CD14-positive monocyte (primary cell): ENCODE measurements at regions not wholly inside any gene's neighbourhood (a gene's known extent, or its start where the extent isn't known, plus 50 kb on each side); places are given as distances from the start of the nearest gene placed in this dataset.

ENCODE experiments used
- DNase-seq, 3 donors: peaks; one replicate each; pipeline ENCODE4 v3.0.0-alpha.2; 2011 to 2022
- H2AFZ ChIP-seq: 2 replicates; pipeline ENCODE4 v1.6.0; 2012; ENCODE audit warnings: mild to moderate bottlenecking, low read depth, low read length, inconsistent platforms; ENCODE audit not compliant: insufficient read depth, poor library complexity, severe bottlenecking
- H3K27ac ChIP-seq, 2 donors: 1 replicate in 1 of 2; 2 replicates in 1 of 2; pipeline ENCODE4 v1.5.1; 2012 to 2013; ENCODE audit warnings: low read length in 2 of 2, control low read depth in 1 of 2, inconsistent platforms in 1 of 2, low read depth in 1 of 2, mild to moderate bottlenecking in 1 of 2
- H3K27me3 ChIP-seq, 2 donors: one replicate each; pipeline versions ENCODE4 v1.6.0 to v1.6.1; 2011 to 2013; ENCODE audit warnings: low read length in 2 of 2; ENCODE audit not compliant: control insufficient read depth in 2 of 2, insufficient read depth in 2 of 2
- H3K36me3 ChIP-seq, 2 donors: replicated peaks in 1 of 2; 1 replicate in 1 of 2; 2 replicates in 1 of 2; pipeline versions ENCODE4 v1.5.1 to v1.6.1; 2012 to 2013; ENCODE audit warnings: low read length in 2 of 2, control low read depth in 1 of 2, inconsistent platforms in 1 of 2, mild to moderate bottlenecking in 1 of 2; ENCODE audit not compliant: insufficient read depth in 2 of 2, control insufficient read depth in 1 of 2
- H3K4me1 ChIP-seq, 2 donors: 1 replicate in 1 of 2; 2 replicates in 1 of 2; pipeline versions ENCODE4 v1.5.1 to v1.6.1; 2012 to 2013; ENCODE audit warnings: low read length in 2 of 2, control low read depth in 1 of 2, inconsistent platforms in 1 of 2, mild to moderate bottlenecking in 1 of 2, moderate library complexity in 1 of 2; ENCODE audit not compliant: insufficient read depth in 2 of 2, control insufficient read depth in 1 of 2
- H3K4me2 ChIP-seq: replicated peaks from 2 replicates; pipeline ENCODE3; 2012; ENCODE audit warnings: low read length, moderate library complexity, mild to moderate bottlenecking; ENCODE audit not compliant: poor library complexity, severe bottlenecking; ENCODE audit errors: extremely low read depth
- H3K4me3 ChIP-seq, 3 experiments: fragments of 200-600 bp in 1 of 3; sonication (generic) in 1 of 3; replicated peaks in 1 of 3; 1 replicate in 2 of 3; 2 replicates in 1 of 3; pipeline ENCODE4 v1.5.1; 2011 to 2013; ENCODE audit warnings: low read length in 3 of 3, mild to moderate bottlenecking in 3 of 3, control low read depth in 2 of 3, low read depth in 2 of 3, inconsistent platforms in 1 of 3, moderate library complexity in 1 of 3
- H3K79me2 ChIP-seq: 2 replicates; pipeline ENCODE4 v1.6.0; 2012; ENCODE audit warnings: mild to moderate bottlenecking, control low read depth, inconsistent platforms, low read length, moderate library complexity; ENCODE audit not compliant: insufficient read depth
- H3K9ac ChIP-seq: 2 replicates; pipeline ENCODE4 v1.6.0; 2017; ENCODE audit warnings: low read length, mild to moderate bottlenecking; ENCODE audit not compliant: insufficient read depth, poor library complexity, severe bottlenecking
- H3K9me3 ChIP-seq, 2 donors: replicated peaks in 1 of 2; 1 replicate in 1 of 2; 2 replicates in 1 of 2; pipeline versions ENCODE4 v1.5.1 to v1.6.1; 2012 to 2013; ENCODE audit warnings: low read length in 2 of 2, control low read depth in 1 of 2; ENCODE audit not compliant: control insufficient read depth in 1 of 2, insufficient read depth in 1 of 2
- H4K20me1 ChIP-seq: 2 replicates; pipeline ENCODE4 v1.6.0; 2012; ENCODE audit warnings: mild to moderate bottlenecking, low read length, control low read depth, moderate library complexity; ENCODE audit not compliant: insufficient read depth
- H3K27ac Mint-ChIP-seq, 7 donors: one replicate each; pipeline ENCODE4 v1.8.0; 2020; ENCODE audit warnings: mild to moderate bottlenecking in 7 of 7, mixed read lengths in 7 of 7, moderate library complexity in 6 of 7, inconsistent platforms in 2 of 7
- H3K27me3 Mint-ChIP-seq, 3 donors: one replicate each; pipeline ENCODE4 v1.8.0; 2021 to 2022; ENCODE audit warnings: low read depth in 3 of 3, mild to moderate bottlenecking in 3 of 3, mixed read lengths in 3 of 3, moderate library complexity in 3 of 3, inconsistent platforms in 1 of 3
- H3K36me3 Mint-ChIP-seq, 2 donors: one replicate each; pipeline ENCODE4 v1.8.0; 2020; ENCODE audit warnings: mixed read lengths in 2 of 2, inconsistent platforms in 1 of 2, mild to moderate bottlenecking in 1 of 2
- H3K4me1 Mint-ChIP-seq: one replicate; pipeline ENCODE4 v1.8.0; 2020; ENCODE audit warnings: mild to moderate bottlenecking, mixed read lengths
- H3K4me3 Mint-ChIP-seq, 2 donors: one replicate each; pipeline ENCODE4 v1.8.0; 2020; ENCODE audit warnings: mild to moderate bottlenecking in 2 of 2, mixed read lengths in 2 of 2, moderate library complexity in 1 of 2
- H3K9me3 Mint-ChIP-seq, 7 donors: one replicate each; pipeline ENCODE4 v1.8.0; 2020 to 2022; ENCODE audit warnings: mixed read lengths in 7 of 7, mild to moderate bottlenecking in 6 of 7, moderate library complexity in 6 of 7, inconsistent platforms in 2 of 7
- WGBS: methylation state at CpG from one replicate; pipeline ENCODE4 v1.1.5; 2013; ENCODE audit warnings: missing lambda C conversion rate; ENCODE audit not compliant: insufficient coverage; 5-methylcytosine and 5-hydroxymethylcytosine counted together
- intact Hi-C, 2 donors: fragments of 100-400 bp; cut with micrococcal nuclease; formaldehyde crosslinking; loops; one replicate each; pipeline versions ENCODE4 v1.15.0 to v1.15.1; 2023
- TF ChIP-seq, protein P1 (sequence below): fragments of 200-600 bp; IDR thresholded peaks from one replicate; pipeline ENCODE4 v1.8.0; 2022; ENCODE audit warnings: antibody characterized with exemption, mild to moderate bottlenecking

DNA sequence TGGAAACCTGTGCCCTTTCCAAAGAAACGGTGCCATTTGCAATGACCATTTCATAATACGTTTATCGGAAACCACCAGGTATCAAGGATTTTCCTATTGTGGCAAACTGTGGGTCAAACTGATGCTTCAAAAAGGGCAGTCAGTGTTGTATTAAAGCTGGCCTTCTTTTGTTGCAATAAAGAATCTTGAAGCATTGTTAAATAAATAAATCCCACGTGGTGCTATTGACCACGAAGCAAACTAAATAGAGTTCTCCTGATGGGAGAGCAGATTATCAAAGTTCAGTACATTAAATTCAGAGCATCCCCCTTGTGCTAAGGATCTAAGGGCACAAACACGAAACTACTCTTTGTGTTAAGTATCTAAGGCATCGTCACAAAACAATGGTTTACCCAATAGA, 545.9 kb upstream of the MIR17HG start:
- no peak overlapping the region for H3K4me2 ChIP-seq
- no peaks in the 10 kb centered on the region for H4K20me1 ChIP-seq
- 90% methylated on average over 3 of the region's 7 CpGs for WGBS
- TF ChIP-seq, protein P1, sequence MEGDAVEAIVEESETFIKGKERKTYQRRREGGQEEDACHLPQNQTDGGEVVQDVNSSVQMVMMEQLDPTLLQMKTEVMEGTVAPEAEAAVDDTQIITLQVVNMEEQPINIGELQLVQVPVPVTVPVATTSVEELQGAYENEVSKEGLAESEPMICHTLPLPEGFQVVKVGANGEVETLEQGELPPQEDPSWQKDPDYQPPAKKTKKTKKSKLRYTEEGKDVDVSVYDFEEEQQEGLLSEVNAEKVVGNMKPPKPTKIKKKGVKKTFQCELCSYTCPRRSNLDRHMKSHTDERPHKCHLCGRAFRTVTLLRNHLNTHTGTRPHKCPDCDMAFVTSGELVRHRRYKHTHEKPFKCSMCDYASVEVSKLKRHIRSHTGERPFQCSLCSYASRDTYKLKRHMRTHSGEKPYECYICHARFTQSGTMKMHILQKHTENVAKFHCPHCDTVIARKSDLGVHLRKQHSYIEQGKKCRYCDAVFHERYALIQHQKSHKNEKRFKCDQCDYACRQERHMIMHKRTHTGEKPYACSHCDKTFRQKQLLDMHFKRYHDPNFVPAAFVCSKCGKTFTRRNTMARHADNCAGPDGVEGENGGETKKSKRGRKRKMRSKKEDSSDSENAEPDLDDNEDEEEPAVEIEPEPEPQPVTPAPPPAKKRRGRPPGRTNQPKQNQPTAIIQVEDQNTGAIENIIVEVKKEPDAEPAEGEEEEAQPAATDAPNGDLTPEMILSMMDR = no peak
- H3K9ac ChIP-seq = no peak overlapping the region
- peaks cover 0 to 4% (median 0%) of the 10 kb centered on the region in 7 donors for H3K9me3 Mint-ChIP-seq
- H3K4me3 ChIP-seq = no peak overlapping the region
- peaks cover 28 to 34% of the 10 kb centered on the region in 2 donors for H3K4me1 ChIP-seq
- no peaks in the 10 kb centered on the region for H3K79me2 ChIP-seq
- H3K9me3 ChIP-seq = no peaks in the 10 kb centered on the region
- DNase-seq = no peak
- no peak overlapping the region for H3K4me3 Mint-ChIP-seq
- H3K4me1 Mint-ChIP-seq = peaks cover 34% of the 10 kb centered on the region
- H2AFZ ChIP-seq = no peak overlapping the region
- H3K27me3 ChIP-seq = no peaks in the 10 kb centered on the region
- no peak overlapping the region for H3K27ac Mint-ChIP-seq
- no peak overlapping the region for H3K27ac ChIP-seq
- intact Hi-C loops = no loop called here
- no peaks in the 10 kb centered on the region for H3K27me3 Mint-ChIP-seq
- H3K36me3 ChIP-seq = no peaks in the 10 kb centered on the region
- no peaks in the 10 kb centered on the region for H3K36me3 Mint-ChIP-seq

DNA sequence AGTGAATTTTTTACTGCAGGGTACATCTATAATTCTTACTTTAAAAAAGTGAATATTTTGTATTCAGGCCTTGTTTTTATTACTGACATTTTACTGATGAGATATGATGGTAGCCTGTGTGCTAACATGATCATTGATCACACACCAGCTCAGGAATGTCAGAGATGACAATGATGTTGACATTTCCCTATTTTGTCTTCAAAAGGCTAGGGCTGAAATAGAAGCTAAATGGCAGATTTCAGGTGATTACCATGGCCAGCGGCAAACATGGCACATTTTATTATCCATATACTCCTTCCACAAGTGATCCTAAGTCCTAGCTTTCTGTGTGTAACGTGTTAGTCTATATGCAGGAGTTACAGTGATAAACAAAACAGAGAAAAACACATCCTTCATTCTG, 544.3 kb upstream of the MIR17HG start:
- intact Hi-C loops = no loop called here
- no peak overlapping the region for H3K4me2 ChIP-seq
- H3K36me3 ChIP-seq = no peaks in the 10 kb centered on the region
- H3K9ac ChIP-seq = no peak overlapping the region
- Mint-ChIP-seq H3K27ac (no peak overlapping the region), H3K36me3 (no peaks in the 10 kb centered on the region), H3K4me1 (peaks cover 25% of the 10 kb centered on the region), H3K4me3 (no peak overlapping the region), H3K27me3 (peaks cover 0 to 1% (median 0%) of the 10 kb centered on the region in 3 donors), H3K9me3 (peaks cover 0 to 9% (median 4%) of the 10 kb centered on the region in 7 donors)
- TF ChIP-seq, protein P1 = no peak
- no peak for DNase-seq
- H2AFZ ChIP-seq = no peak overlapping the region
- no peaks in the 10 kb centered on the region for H3K79me2 ChIP-seq
- H4K20me1 ChIP-seq = no peaks in the 10 kb centered on the region
- no peak overlapping the region for H3K27ac ChIP-seq
- no CpG with 5 or more reads among the region's 2 CpGs for WGBS
- H3K4me3 ChIP-seq = no peak overlapping the region
- peaks cover 19 to 25% of the 10 kb centered on the region in 2 donors for H3K4me1 ChIP-seq
- H3K9me3 ChIP-seq = peaks cover 0 to 3% of the 10 kb centered on the region in 2 donors
- no peaks in the 10 kb centered on the region for H3K27me3 ChIP-seq
